ENCODE measurements at regions not wholly inside any gene's neighbourhood (a gene's known extent, or its start where the extent isn't known, plus 50 kb on each side); places are given as distances from the start of the nearest gene placed in this dataset.

DNA sequence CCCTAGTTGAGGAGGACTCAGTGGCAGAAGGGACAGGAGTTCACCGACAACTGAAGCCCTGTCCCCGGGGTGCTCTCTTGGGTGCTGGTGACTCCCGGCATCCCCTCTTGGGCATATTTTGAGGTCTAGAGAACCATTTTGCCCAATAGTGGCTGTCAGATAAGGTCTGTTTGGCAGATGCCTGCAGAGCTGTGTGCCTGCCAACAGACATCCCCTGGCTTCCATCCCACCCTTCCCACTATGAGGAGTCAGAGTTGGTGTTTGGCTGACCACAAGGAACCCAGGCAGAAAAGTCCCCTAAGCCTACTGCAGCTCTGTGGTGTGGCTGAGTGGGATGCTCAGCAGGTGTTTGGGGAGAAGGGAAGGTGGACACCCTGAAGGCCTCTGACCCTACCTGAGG lies 207.0 kb downstream of the AUH start:
- in situ Hi-C loops (cut with HindIII; ENCODE audit: low pct_unique_long_range_greater_than_20kb, low sequenced_read_pairs), result no loop called here
- Histone ChIP-seq H3K9me3 (ENCODE audit: control insufficient read depth, insufficient read depth, low read depth, low read length) (no peaks in the 10 kb centered on the region), H3K36me3 (ENCODE audit: control insufficient read depth, insufficient read depth, low read length) (no peaks in the 10 kb centered on the region), H3K4me1 (ENCODE audit: control insufficient read depth, insufficient read depth, low read length) (no peaks in the 10 kb centered on the region), H3K4me3 (ENCODE audit: low read depth in 2 of 2, low read length in 2 of 2) (no peak overlapping the region), H3K27me3 (ENCODE audit: control insufficient read depth, insufficient read depth, low read length) (no peaks in the 10 kb centered on the region), H3K27ac (ENCODE audit: low read length) (no peak overlapping the region)
- ChIA-PET CTCF (no interaction called here), POLR2A (no interaction called here)
- ATAC-seq (no peak), DNase-seq (ENCODE audit: low read depth, low spot score) (no peak)
- intact Hi-C loops (cut with micrococcal nuclease; ENCODE audit: unreplicated experiment), result no loop called here
- no TSS peak for BruUV-seq (replicated peaks)
- TF ChIP-seq TCF7L2 (IDR thresholded peaks at IDR 0.05; ENCODE audit: low read depth, low read length) (no peak), CTCF (IDR thresholded peaks at IDR 0.05) (no peak), REST (IDR thresholded peaks at IDR 0.05; ENCODE audit: insufficient read depth in 1 of 2, low read depth in 2 of 2, low read length in 1 of 2) (no peak), POLR2AphosphoS5 (IDR thresholded peaks at IDR 0.05; ENCODE audit: low read depth, low read length) (no peak), SIN3A (IDR thresholded peaks at IDR 0.05; ENCODE audit: borderline replicate concordance, insufficient read depth, low read depth, low read length) (no peak)

- no peaks in the 10 kb centered on the region for H3K9me3 ChIP-seq (ENCODE audit: control insufficient read depth, insufficient read depth, low read depth, low read length)
Measured at GRCh38 chr9:91155181-91155580, 206.5 kb downstream of the AUH start.

More at GRCh38 chr9:91155181-91155580, 206.5 kb downstream of the AUH start:
- CTCF ChIA-PET, result no interaction called here
- intact Hi-C loops (cut with micrococcal nuclease; ENCODE audit: unreplicated experiment) (no loop called here), in situ Hi-C loops (cut with HindIII; ENCODE audit: low pct_unique_long_range_greater_than_20kb, low sequenced_read_pairs) (no loop called here)
- Histone ChIP-seq H3K4me1 (ENCODE audit: control insufficient read depth, insufficient read depth, low read length) (no peaks in the 10 kb centered on the region), H3K36me3 (ENCODE audit: control insufficient read depth, insufficient read depth, low read length) (no peaks in the 10 kb centered on the region), H3K4me3 (ENCODE audit: low read depth in 2 of 2, low read length in 2 of 2) (no peak overlapping the region), H3K27me3 (ENCODE audit: control insufficient read depth, insufficient read depth, low read length) (no peaks in the 10 kb centered on the region), H3K27ac (ENCODE audit: low read length) (no peak overlapping the region)
- no TSS peak for BruUV-seq (replicated peaks)
- TF ChIP-seq TCF7L2 (IDR thresholded peaks at IDR 0.05; ENCODE audit: low read depth, low read length) (no peak), REST (IDR thresholded peaks at IDR 0.05; ENCODE audit: insufficient read depth in 1 of 2, low read depth in 2 of 2, low read length in 1 of 2) (no peak), POLR2AphosphoS5 (IDR thresholded peaks at IDR 0.05; ENCODE audit: low read depth, low read length) (no peak), CTCF (IDR thresholded peaks at IDR 0.05) (no peak), SIN3A (IDR thresholded peaks at IDR 0.05; ENCODE audit: borderline replicate concordance, insufficient read depth, low read depth, low read length) (no peak)
- POLR2A ChIA-PET, result no interaction called here
- no peak for ATAC-seq
- no peak for DNase-seq (ENCODE audit: low read depth, low spot score)
